Testis (tissue), 2 donors: ENCODE measurements at regions not wholly inside any gene's neighbourhood (a gene's known extent, or its start where the extent isn't known, plus 50 kb on each side); places are given as distances from the start of the nearest gene placed in this dataset.

Source experiments
- DNase-seq: peaks from one replicate; pipeline ENCODE4 v3.0.0-alpha.2; 2019
- H3K27ac ChIP-seq, 2 donors: fragments of 200-600 bp; sonication (generic); one replicate each; pipeline ENCODE4 v1.5.1; 2019
- H3K27me3 ChIP-seq: fragments of 200-600 bp; sonication (generic); one replicate; pipeline ENCODE4 v1.5.1; 2019
- H3K36me3 ChIP-seq: fragments of 200-600 bp; sonication (generic); one replicate; pipeline ENCODE4 v1.5.1; 2017; ENCODE audit warnings: low read depth; ENCODE audit errors: missing control alignments
- H3K4me1 ChIP-seq: fragments of 200-600 bp; sonication (generic); one replicate; pipeline ENCODE4 v1.5.1; 2019
- H3K4me3 ChIP-seq, 2 donors: fragments of 200-600 bp; sonication (generic); one replicate each; pipeline ENCODE4 v1.5.1; 2017 to 2019
- H3K9me3 ChIP-seq: fragments of 200-600 bp; sonication (generic); one replicate; pipeline ENCODE4 v1.5.1; 2017
- CTCF ChIP-seq, 3 experiments: fragments of 450-650 bp in 2 of 3; fragments of 200-600 bp in 1 of 3; sonication (generic) in 1 of 3; IDR thresholded peaks; one replicate each; pipeline ENCODE4 v1.5.1; 2016 to 2019; ENCODE audit warnings: antibody characterized with exemption in 3 of 3, mild to moderate bottlenecking in 2 of 3, moderate library complexity in 1 of 3
- POLR2A ChIP-seq: fragments of 450-650 bp; IDR thresholded peaks from one replicate; pipeline ENCODE4 v1.6.1; 2017; ENCODE audit warnings: antibody characterized with exemption, mild to moderate bottlenecking, moderate library complexity
- WGBS, 2 donors: methylation state at CpG; one replicate each; pipeline ENCODE4 v1.1.5; 2018; 5-methylcytosine and 5-hydroxymethylcytosine counted together
- intact Hi-C: fragments of 100-400 bp; cut with DNase I; formaldehyde crosslinking; loops from one replicate; pipeline ENCODE4 v1.15.1; 2023; ENCODE audit warnings: low total_unique reads

- H3K4me3 ChIP-seq, result no peak overlapping the region
- H3K27ac ChIP-seq, result no peak overlapping the region
- no peaks in the 10 kb centered on the region for H3K27me3 ChIP-seq
- H3K9me3 ChIP-seq, result no peaks in the 10 kb centered on the region
- no peaks in the 10 kb centered on the region for H3K36me3 ChIP-seq
- TF ChIP-seq POLR2A (no peak), CTCF (IDR thresholded peaks at IDR 0.05) (no peak)
- intact Hi-C loops, result no loop called here
- WGBS, 2 donors, result 91 to 96% methylated on average over 24 to 31 of the region's 31 CpGs
- no peaks in the 10 kb centered on the region for H3K4me1 ChIP-seq
- no peak for DNase-seq
These were observed 339.7 kb downstream of the CTTN start for GRCh38 chr11:70737816-70738630.

GRCh38 chr11:70738661-70739060 is 340.3 kb downstream of the CTTN start:
- intact Hi-C loops, result no loop called here
- 85 to 95% methylated on average over 10 to 12 of the region's 12 CpGs for WGBS, 2 donors
- H3K9me3 ChIP-seq, result no peaks in the 10 kb centered on the region
- TF ChIP-seq POLR2A, result no peak
- TF ChIP-seq CTCF (IDR thresholded peaks at IDR 0.05), result no peak
- H3K36me3 ChIP-seq, result no peaks in the 10 kb centered on the region
- H3K27me3 ChIP-seq, result no peaks in the 10 kb centered on the region
- H3K27ac ChIP-seq, result no peak overlapping the region
- no peak overlapping the region for H3K4me3 ChIP-seq
- DNase-seq, result no peak
- no peaks in the 10 kb centered on the region for H3K4me1 ChIP-seq

- no peak overlapping the region for H3K27ac ChIP-seq
- TF ChIP-seq CTCF (IDR thresholded peaks at IDR 0.05) (no peak), POLR2A (no peak)
- no peaks in the 10 kb centered on the region for H3K36me3 ChIP-seq
- H3K9me3 ChIP-seq, result no peaks in the 10 kb centered on the region
- intact Hi-C loops, result no loop called here
- H3K4me1 ChIP-seq, result no peaks in the 10 kb centered on the region
- no peak for DNase-seq
- 92 to 95% methylated on average over 7 to 8 of the region's 8 CpGs for WGBS, 2 donors
- no peak overlapping the region for H3K4me3 ChIP-seq
- H3K27me3 ChIP-seq, result no peaks in the 10 kb centered on the region
These were observed 340.8 kb downstream of the CTTN start for GRCh38 chr11:70739091-70739490.

- H3K27ac ChIP-seq, result no peak overlapping the region
- 82 to 84% methylated on average over 17 to 20 of the region's 20 CpGs for WGBS, 2 donors
- TF ChIP-seq POLR2A (no peak), CTCF (IDR thresholded peaks at IDR 0.05) (no peak)
- H3K4me1 ChIP-seq, result no peaks in the 10 kb centered on the region
- intact Hi-C loops, result no loop called here
- H3K36me3 ChIP-seq, result no peaks in the 10 kb centered on the region
- no peaks in the 10 kb centered on the region for H3K27me3 ChIP-seq
- H3K9me3 ChIP-seq, result no peaks in the 10 kb centered on the region
- H3K4me3 ChIP-seq, result no peak overlapping the region
- no peak for DNase-seq
These were observed 341.6 kb downstream of the CTTN start for GRCh38 chr11:70739811-70740487.
